Motor neuron (in vitro differentiated cells): ENCODE measurements at regions not wholly inside any gene's neighbourhood (a gene's known extent, or its start where the extent isn't known, plus 50 kb on each side); places are given as distances from the start of the nearest gene placed in this dataset.

Source experiments
- ATAC-seq, 8 experiments: fragments of 200-7000 bp; cut with Tn5 transposase; replicated peaks in 6 of 8; 2 replicates each; pipeline ENCODE4 v1.8.0; 2021; ENCODE audit warnings: mild to moderate bottlenecking in 8 of 8, moderate library complexity in 8 of 8
- H3K27ac ChIP-seq, 2 donors: fragments of 250-450 bp; sonication (Bioruptor Pico); 2 replicates each; pipeline ENCODE4 v1.9.0; 2021; ENCODE audit warnings: antibody characterized with exemption in 2 of 2, mild to moderate bottlenecking in 2 of 2, moderate library complexity in 1 of 2
- H3K4me1 ChIP-seq, 2 donors: fragments of 250-450 bp; sonication (Bioruptor Pico); replicated peaks in 1 of 2; 2 replicates each; pipeline ENCODE4 v1.6.1; 2021; ENCODE audit warnings: antibody characterized with exemption in 2 of 2, mild to moderate bottlenecking in 2 of 2, moderate library complexity in 1 of 2
- H3K4me3 ChIP-seq, 5 donors: fragments of 250-450 bp; sonication (Bioruptor Pico); 2 replicates each; pipeline ENCODE4 v1.9.0; 2021; ENCODE audit warnings: antibody characterized with exemption in 5 of 5, mild to moderate bottlenecking in 5 of 5, moderate library complexity in 4 of 5
- WGBS, 10 experiments: fragments of 450-650 bp; shearing (Covaris generic); methylation state at CpG; one replicate each; pipeline ENCODE4 v1.0.0; 2022; 5-methylcytosine and 5-hydroxymethylcytosine counted together
- in situ Hi-C, 9 experiments: fragments of 400-800 bp; cut with MboI; loops; one replicate each; pipeline ENCODE4 v1.15.0; 2021; ENCODE audit warnings: low sequenced_read_pairs in 9 of 9, low pct_unique_long_range_greater_than_20kb in 2 of 9; ENCODE audit not compliant: unreplicated experiment in 9 of 9

DNA sequence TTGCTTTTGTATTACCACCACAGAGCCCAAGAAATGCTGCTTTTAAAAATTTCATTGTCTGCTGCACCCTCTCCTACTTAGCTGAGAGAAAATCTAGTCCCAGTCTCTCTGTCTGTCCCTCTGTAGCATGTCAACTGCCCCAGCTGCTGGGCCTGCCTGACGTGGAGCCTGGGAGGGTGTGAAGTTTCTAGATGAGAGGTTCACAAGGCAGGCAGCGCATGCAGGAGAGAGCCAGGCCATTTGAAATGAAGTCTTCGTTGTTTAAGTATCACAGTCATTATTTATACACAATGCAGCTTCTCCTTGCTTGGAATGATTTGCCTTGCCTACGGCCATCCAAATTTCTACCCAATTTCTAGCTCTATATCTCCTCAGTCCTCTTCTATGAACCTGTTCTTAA lies 306.8 kb upstream of the PLXNA2 start:
- WGBS, 10 experiments: 5 to 100% (median 61%) methylated on average over 1 to 4 of the region's 4 CpGs
- ATAC-seq: peak in 3 of 8 experiments; percentile 38 to 61 (median 61)
- Histone ChIP-seq H3K27ac (no peak overlapping the region), H3K4me3 (no peak overlapping the region), H3K4me1 (peaks cover 22 to 33% of the 10 kb centered on the region in 2 donors)
- in situ Hi-C loops: no loop called here

GRCh38 chr1:208551633-208552320 lies 307.6 kb upstream of the PLXNA2 start:
- Histone ChIP-seq H3K4me1 (peaks cover 22 to 29% of the 10 kb centered on the region in 2 donors), H3K4me3 (no peak overlapping the region), H3K27ac (no peak overlapping the region)
- ATAC-seq: peak in 5 of 8 experiments; percentile 39 to 77 (median 56)
- in situ Hi-C loops: no loop called here
- WGBS, 10 experiments: 9 to 61% (median 38%) methylated on average over 1 to 5 of the region's 5 CpGs; no CpG with 5 or more reads in 1 of the 10 experiments

DNA sequence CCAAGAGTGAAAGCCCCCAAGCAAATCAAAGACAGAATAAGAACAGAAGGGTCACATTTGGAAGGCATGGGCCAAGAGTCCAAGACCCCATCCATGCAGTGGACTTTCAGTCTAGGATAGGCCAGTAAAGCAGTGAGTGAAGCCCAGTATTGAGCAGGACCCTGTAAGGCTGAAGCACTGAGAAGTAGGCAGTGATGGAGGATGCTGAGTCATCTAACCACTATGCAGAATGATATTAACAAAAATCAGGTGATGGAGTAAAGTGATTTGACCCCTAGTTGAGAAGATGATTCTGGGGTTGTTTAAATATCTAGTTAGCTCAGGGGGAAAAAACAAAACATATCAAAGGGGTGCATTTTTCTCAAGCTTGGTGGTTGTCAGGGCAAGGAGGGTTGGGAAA lies 308.7 kb upstream of the PLXNA2 start:
- in situ Hi-C loops: no loop called here
- Histone ChIP-seq H3K4me3 (no peak overlapping the region), H3K27ac (no peak overlapping the region), H3K4me1 (peaks cover 22 to 29% of the 10 kb centered on the region in 2 donors)
- peak in 4 of 8 experiments; percentile 25 to 50 (median 37) for ATAC-seq

GRCh38 chr1:208556461-208556860 lies 312.3 kb upstream of the PLXNA2 start:
- 58 to 100% (median 90%) methylated on average over 1 to 6 of the region's 6 CpGs for WGBS, 10 experiments
- no peak for ATAC-seq
- no peak overlapping the region for H3K4me3 ChIP-seq
- peaks cover 22 to 40% of the 10 kb centered on the region in 2 donors for H3K4me1 ChIP-seq
- in situ Hi-C loops: no loop called here
- H3K27ac ChIP-seq: no peak overlapping the region

DNA sequence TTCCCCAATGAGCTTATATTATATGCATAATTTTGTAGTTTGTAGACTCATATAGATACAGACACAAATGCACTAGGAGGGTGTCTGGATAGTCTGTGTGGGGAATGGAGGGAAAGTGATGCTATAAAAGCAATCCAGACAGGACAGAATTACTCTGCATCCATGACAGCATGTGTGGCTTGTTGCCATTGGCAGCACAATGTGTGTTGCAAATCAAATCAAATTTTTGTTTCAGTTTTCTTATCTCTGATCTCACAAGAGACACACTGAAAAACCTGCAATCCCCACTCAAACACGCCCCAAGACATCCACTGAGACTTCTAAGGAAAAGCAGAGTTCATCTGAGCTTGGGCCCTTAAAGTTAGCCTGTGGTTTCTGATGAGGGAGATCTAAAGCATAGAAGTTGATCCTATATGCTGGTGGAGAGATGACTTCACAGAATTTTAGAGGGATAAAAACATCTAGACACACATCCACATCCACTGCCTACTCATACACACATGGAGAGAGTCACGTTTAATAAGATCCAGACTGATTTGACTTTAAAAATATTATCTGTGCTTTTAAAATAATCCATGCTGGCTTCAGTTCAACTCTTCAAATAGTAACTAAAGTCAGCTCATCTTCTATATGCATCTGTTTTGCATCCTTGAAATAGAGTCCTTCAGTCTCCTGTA lies 313.0 kb upstream of the PLXNA2 start:
- WGBS, 10 experiments: 0 to 100% (median 88%) methylated on average over 1 to 2 of the region's 2 CpGs; no CpG with 5 or more reads in 1 of the 10 experiments
- H3K4me3 ChIP-seq: no peak overlapping the region
- ATAC-seq: no peak

GRCh38 chr1:208557723-208558094 lies 313.5 kb upstream of the PLXNA2 start:
- Histone ChIP-seq H3K4me1 (peaks cover 12 to 29% of the 10 kb centered on the region in 2 donors), H3K27ac (no peak overlapping the region), H3K4me3 (no peak overlapping the region)
- ATAC-seq: no peak
- 10 to 95% (median 85%) methylated on average over 2 to 3 of the region's 3 CpGs for WGBS, 10 experiments
- in situ Hi-C loops: no loop called here

More for the DNA sequence above, 313.0 kb upstream of the PLXNA2 start:
- peaks cover 15 to 32% of the 10 kb centered on the region in 2 donors for H3K4me1 ChIP-seq
- no peak overlapping the region for H3K27ac ChIP-seq
- in situ Hi-C loops: no loop called here

- no peak overlapping the region for H3K4me3 ChIP-seq
- in situ Hi-C loops: no loop called here
- H3K4me1 ChIP-seq: peaks cover 6 to 18% of the 10 kb centered on the region in 2 donors
- no peak overlapping the region for H3K27ac ChIP-seq
- 26 to 100% (median 52%) methylated on average over 1 to 6 of the region's 6 CpGs for WGBS, 10 experiments
- peak in 3 of 8 experiments; percentile 14 to 66 (median 50) for ATAC-seq
Observed at GRCh38 chr1:208559597-208560329, 315.6 kb upstream of the PLXNA2 start.

DNA sequence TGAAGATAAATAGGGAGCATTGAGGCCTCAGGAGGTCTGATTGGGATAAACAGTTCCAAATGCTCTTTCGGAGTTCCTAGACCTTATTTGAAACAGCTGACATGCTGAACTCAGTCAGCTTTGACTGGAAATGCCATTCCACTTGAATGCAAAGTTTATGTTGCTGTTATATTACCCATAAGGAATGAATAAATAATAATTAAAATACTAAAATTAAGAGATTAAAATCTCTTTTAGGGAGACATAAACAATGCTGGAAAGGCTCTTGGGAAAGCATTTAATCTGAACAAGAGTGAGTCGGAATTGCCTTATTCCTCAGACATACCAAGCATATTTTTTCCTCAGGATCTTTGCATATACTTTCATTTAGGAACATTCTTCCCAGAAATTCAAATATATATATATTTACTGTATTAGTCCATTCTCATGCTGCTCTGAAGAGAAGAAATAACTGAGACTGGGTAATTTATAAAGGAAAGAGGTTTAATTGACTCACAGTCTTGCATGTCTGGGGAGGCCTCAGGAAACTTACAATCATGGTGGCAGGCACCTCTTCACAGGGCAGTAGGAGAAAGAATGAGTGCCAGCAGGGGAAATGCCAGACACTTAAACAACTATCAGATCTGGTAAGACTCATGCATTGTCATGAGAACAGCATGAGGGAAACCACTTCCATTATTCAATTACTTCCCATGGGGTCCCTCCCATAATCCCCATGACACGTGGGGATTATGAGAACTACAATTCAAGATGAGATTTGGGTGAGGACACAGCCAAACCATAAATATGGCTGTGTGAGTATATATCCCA lies 318.2 kb upstream of the PLXNA2 start:
- 0 to 90% (median 49%) methylated on average over 1 to 3 of the region's 3 CpGs for WGBS, 10 experiments
- Histone ChIP-seq H3K27ac (no peak overlapping the region), H3K4me3 (no peak overlapping the region), H3K4me1 (peaks cover 6 to 18% of the 10 kb centered on the region in 2 donors)
- peak in 1 of 8 experiments; percentile 39 for ATAC-seq
- in situ Hi-C loops: no loop called here

- in situ Hi-C loops: no loop called here
- no peak overlapping the region for H3K4me3 ChIP-seq
- no peak for ATAC-seq
- H3K27ac ChIP-seq: no peak overlapping the region
- 30 to 100% (median 88%) methylated on average over 1 to 3 of the region's 3 CpGs; no CpG with 5 or more reads in 2 of the 10 experiments for WGBS, 10 experiments
- peaks cover 6 to 17% of the 10 kb centered on the region in 2 donors for H3K4me1 ChIP-seq
Observed at GRCh38 chr1:208564466-208564865, 320.3 kb upstream of the PLXNA2 start.

- Histone ChIP-seq H3K4me1 (peaks cover 0 to 3% of the 10 kb centered on the region in 2 donors), H3K4me3 (no peak overlapping the region), H3K27ac (no peak overlapping the region)
- peak in 1 of 8 experiments; percentile 12 for ATAC-seq
- in situ Hi-C loops: no loop called here
- WGBS, 10 experiments: 25 to 96% (median 84%) methylated on average over 1 to 6 of the region's 6 CpGs
Observed at GRCh38 chr1:208565756-208566440, 321.7 kb upstream of the PLXNA2 start.

DNA sequence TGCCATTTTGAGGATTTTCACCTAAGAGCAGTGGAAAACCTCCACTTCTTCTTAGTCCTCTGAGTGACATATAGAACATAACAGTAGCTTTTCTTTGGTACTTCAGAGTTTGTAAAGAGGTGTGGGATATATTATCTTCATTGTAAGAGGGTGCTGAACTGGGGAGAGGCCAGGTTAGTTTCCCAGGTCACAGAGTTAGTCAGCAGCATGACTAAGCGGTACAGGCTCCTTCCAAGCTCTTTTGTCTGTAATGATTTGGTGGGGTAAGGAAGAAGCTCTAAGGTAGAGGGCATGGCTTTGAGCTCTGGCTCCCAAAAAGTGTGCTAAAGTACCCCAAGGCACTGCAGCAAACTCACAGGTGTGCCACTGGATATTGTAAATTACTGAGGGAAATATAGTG lies 325.0 kb upstream of the PLXNA2 start:
- 70 to 100% (median 80%) methylated on average over 1 of the region's 1 CpG; no CpG with 5 or more reads in 7 of the 10 experiments for WGBS, 10 experiments
- in situ Hi-C loops: no loop called here
- H3K4me3 ChIP-seq: no peak overlapping the region
- no peak overlapping the region for H3K27ac ChIP-seq
- ATAC-seq: no peak
- H3K4me1 ChIP-seq: no peaks in the 10 kb centered on the region

DNA sequence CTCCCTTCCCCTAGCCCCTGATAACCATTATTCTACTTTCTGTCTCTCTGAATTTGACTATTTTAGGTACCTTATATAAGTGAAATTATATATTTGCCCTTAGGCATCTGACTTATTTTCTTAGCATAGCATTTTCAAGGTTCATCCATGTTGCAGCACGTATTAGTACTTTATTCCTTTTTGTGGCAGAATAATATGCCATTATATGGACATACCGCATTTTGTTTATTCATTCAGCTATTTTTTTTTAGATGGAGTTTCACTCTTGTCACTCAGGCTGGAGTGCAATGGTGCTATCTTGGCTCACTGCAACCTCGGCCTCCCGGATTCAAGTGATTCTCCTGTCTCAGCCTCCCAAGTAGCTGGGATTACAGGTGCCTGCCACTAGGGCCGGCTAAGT lies 326.2 kb upstream of the PLXNA2 start:
- no peaks in the 10 kb centered on the region for H3K4me1 ChIP-seq
- no peak overlapping the region for H3K4me3 ChIP-seq
- WGBS, 10 experiments: 47 to 96% (median 84%) methylated on average over 2 to 5 of the region's 5 CpGs; no CpG with 5 or more reads in 1 of the 10 experiments
- no peak overlapping the region for H3K27ac ChIP-seq
- no peak for ATAC-seq
- in situ Hi-C loops: no loop called here
